MM.1S (cell line): ENCODE measurements at regions not wholly inside any gene's neighbourhood (a gene's known extent, or its start where the extent isn't known, plus 50 kb on each side); places are given as distances from the start of the nearest gene placed in this dataset.

Experiments
- DNase-seq: peaks from one replicate; pipeline ENCODE4 v3.0.0-alpha.2; 2015
- H2AFZ ChIP-seq: fragments of 300-600 bp; sonication (generic); 2 replicates; pipeline ENCODE4 v1.6.0; 2016; ENCODE audit warnings: antibody characterized with exemption, low read length
- H3F3A ChIP-seq: fragments of 300-600 bp; sonication (generic); 2 replicates; pipeline ENCODE4 v1.6.1; 2016; ENCODE audit warnings: mild to moderate bottlenecking, antibody characterized with exemption, low read length, moderate library complexity, mixed read lengths; ENCODE audit not compliant: insufficient read depth
- H3K27ac ChIP-seq: fragments of 300-600 bp; sonication (generic); 2 replicates; pipeline ENCODE4 v1.5.1; 2016; ENCODE audit warnings: mild to moderate bottlenecking, low read length
- H3K27me3 ChIP-seq: fragments of 300-600 bp; sonication (generic); replicated peaks from 2 replicates; pipeline ENCODE4 v1.6.0; 2016; ENCODE audit warnings: low read length; ENCODE audit not compliant: insufficient read depth
- H3K36me3 ChIP-seq: fragments of 300-600 bp; sonication (generic); replicated peaks from 2 replicates; pipeline ENCODE4 v1.6.1; 2016; ENCODE audit warnings: mild to moderate bottlenecking, low read length, mixed read lengths; ENCODE audit not compliant: insufficient read depth
- H3K4me1 ChIP-seq: fragments of 300-600 bp; sonication (generic); 2 replicates; pipeline ENCODE4 v1.6.1; 2016; ENCODE audit warnings: low read length, mixed read lengths
- H3K4me2 ChIP-seq: fragments of 300-600 bp; sonication (generic); 2 replicates; pipeline ENCODE4 v1.6.0; 2016; ENCODE audit warnings: low read depth, low read length
- H3K4me3 ChIP-seq: fragments of 300-600 bp; sonication (generic); 2 replicates; pipeline ENCODE4 v1.5.1; 2016; ENCODE audit warnings: low read length, mixed read lengths
- H3K79me2 ChIP-seq: fragments of 300-600 bp; sonication (generic); 2 replicates; pipeline ENCODE4 v1.6.1; 2016; ENCODE audit warnings: mixed run types, low read length, mixed read lengths
- H3K9ac ChIP-seq: fragments of 300-600 bp; sonication (generic); 2 replicates; pipeline ENCODE4 v1.6.1; 2016; ENCODE audit warnings: low read length, mixed read lengths
- H3K9me2 ChIP-seq: fragments of 300-600 bp; sonication (generic); replicated peaks from 2 replicates; pipeline ENCODE4 v1.6.1; 2016; ENCODE audit warnings: mild to moderate bottlenecking, low read length, mixed read lengths; ENCODE audit not compliant: insufficient read depth
- H3K9me3 ChIP-seq: fragments of 300-600 bp; sonication (generic); replicated peaks from 2 replicates; pipeline ENCODE4 v1.6.1; 2016; ENCODE audit warnings: mild to moderate bottlenecking, low read length, mixed read lengths; ENCODE audit not compliant: insufficient read depth
- H4K20me1 ChIP-seq: fragments of 300-600 bp; sonication (generic); 2 replicates; pipeline ENCODE4 v1.6.1; 2016; ENCODE audit warnings: mild to moderate bottlenecking, low read length, moderate library complexity, mixed read lengths; ENCODE audit not compliant: insufficient read depth
- CTCF ChIP-seq: fragments of 300-600 bp; sonication (generic); IDR thresholded peaks from 2 replicates; pipeline ENCODE4 v1.5.1; 2016; ENCODE audit warnings: antibody characterized with exemption, low read length, mixed read lengths
- EZH2 ChIP-seq: fragments of 300-600 bp; sonication (generic); optimal IDR thresholded peaks from 2 replicates; pipeline ENCODE3; 2017; ENCODE audit warnings: low read depth, mild to moderate bottlenecking, antibody characterized with exemption, low read length, mixed read lengths
- EZH2phosphoT487 ChIP-seq: fragments of 300-600 bp; sonication (generic); IDR thresholded peaks from 2 replicates; pipeline ENCODE4 v1.6.1; 2018; ENCODE audit warnings: antibody characterized with exemption, low read length

GRCh38 chr11:115111066-115111465, 393.1 kb downstream of the CADM1 start:
- no peaks in the 10 kb centered on the region for H3K79me2 ChIP-seq
- H3K9ac ChIP-seq = no peak overlapping the region
- TF ChIP-seq EZH2phosphoT487 (no peak), CTCF (no peak), EZH2 (no peak)
- H4K20me1 ChIP-seq = no peaks in the 10 kb centered on the region
- no peaks in the 10 kb centered on the region for H3F3A ChIP-seq
- DNase-seq = no peak
- no peak overlapping the region for H3K27ac ChIP-seq
- H3K4me1 ChIP-seq = no peaks in the 10 kb centered on the region
- no peaks in the 10 kb centered on the region for H3K27me3 ChIP-seq
- H3K9me2 ChIP-seq = no peaks in the 10 kb centered on the region
- H3K9me3 ChIP-seq = no peaks in the 10 kb centered on the region
- no peak overlapping the region for H3K4me3 ChIP-seq
- H2AFZ ChIP-seq = no peak overlapping the region
- H3K4me2 ChIP-seq = no peak overlapping the region
- no peaks in the 10 kb centered on the region for H3K36me3 ChIP-seq

- Histone ChIP-seq H3K79me2 (no peaks in the 10 kb centered on the region), H3K9me2 (no peaks in the 10 kb centered on the region), H4K20me1 (no peaks in the 10 kb centered on the region), H3K9me3 (no peaks in the 10 kb centered on the region), H3K9ac (no peak overlapping the region), H3K27ac (no peak overlapping the region), H3F3A (no peaks in the 10 kb centered on the region), H2AFZ (no peak overlapping the region), H3K4me2 (no peak overlapping the region), H3K4me3 (no peak overlapping the region), H3K36me3 (no peaks in the 10 kb centered on the region), H3K4me1 (no peaks in the 10 kb centered on the region), H3K27me3 (no peaks in the 10 kb centered on the region)
- DNase-seq = no peak
- TF ChIP-seq EZH2 (no peak), CTCF (no peak), EZH2phosphoT487 (no peak)
Measured at GRCh38 chr11:115112754-115113153, 391.5 kb downstream of the CADM1 start.

GRCh38 chr11:115117956-115118493, 386.2 kb downstream of the CADM1 start:
- H3K36me3 ChIP-seq = no peaks in the 10 kb centered on the region
- H3K27ac ChIP-seq = no peak overlapping the region
- no peaks in the 10 kb centered on the region for H3K4me1 ChIP-seq
- no peaks in the 10 kb centered on the region for H3K9me2 ChIP-seq
- no peaks in the 10 kb centered on the region for H3K79me2 ChIP-seq
- H3K4me3 ChIP-seq = no peak overlapping the region
- H3F3A ChIP-seq = no peaks in the 10 kb centered on the region
- H3K27me3 ChIP-seq = no peaks in the 10 kb centered on the region
- no peak for DNase-seq
- no peaks in the 10 kb centered on the region for H4K20me1 ChIP-seq
- H3K9me3 ChIP-seq = no peaks in the 10 kb centered on the region
- no peak overlapping the region for H2AFZ ChIP-seq
- H3K9ac ChIP-seq = no peak overlapping the region
- no peak overlapping the region for H3K4me2 ChIP-seq
- TF ChIP-seq EZH2 = no peak
- TF ChIP-seq CTCF = no peak
- TF ChIP-seq EZH2phosphoT487 = no peak
